K562 (cell line): ENCODE measurements at regions not wholly inside any gene's neighbourhood (a gene's known extent, or its start where the extent isn't known, plus 50 kb on each side); places are given as distances from the start of the nearest gene placed in this dataset.

Experiments
- ATAC-seq: fragments of 200-7000 bp; cut with Tn5 transposase; 3 replicates; pipeline ENCODE4 v1.9.1; 2020; ENCODE audit warnings: moderate library complexity
- BruUV-seq: library from RNA; stranded (reverse); fragments of 400-500 nt; replicated peaks from 2 replicates; lab custom pipeline; 2021; lab: Mats Ljungman, UMichigan
- CTCF ChIA-PET: fragments of 300-600 bp; formaldehyde crosslinking; extraction: SDS; loops from one replicate; lab custom pipeline; 2021; ENCODE audit warnings: low intra/inter-chr PET ratio; lab: Yijun Ruan, JAX
- POLR2A ChIA-PET: fragments of 300-600, 350-650 bp; sonication (Branson Sonifier 250); formaldehyde crosslinking; extraction: SDS; loops from one replicate; lab custom pipeline; 2021; ENCODE audit warnings: antibody characterized with exemption, inconsistent platforms; lab: Yijun Ruan, JAX
- DNase-seq, 4 experiments: peaks; one replicate each; pipeline versions ENCODE4 v3.0.0 to v3.0.0-alpha.2; 2011 to 2018; ENCODE audit warnings: low spot score in 3 of 4, mixed read lengths in 3 of 4; ENCODE audit errors: extremely low read depth in 1 of 4
- FAIRE-seq: peaks from 2 replicates; lab custom pipeline; 2011; peaks lifted over from hg19 to GRCh38; lab: Jason Lieb, UNC
- H2AFZ ChIP-seq: 2 replicates; pipeline ENCODE4 v1.6.0; 2011; ENCODE audit warnings: low read depth, low read length, control low read depth, inconsistent platforms
- H3K27ac ChIP-seq: fragments of 200-600 bp; 3 replicates; pipeline ENCODE4 v1.8.0; 2011; ENCODE audit warnings: low read depth, mild to moderate bottlenecking, control low read depth, inconsistent platforms, low read length, moderate library complexity, mixed read lengths; ENCODE audit errors: extremely low read depth
- H3K27me3 ChIP-seq, 2 experiments: fragments of 300-600 bp in 1 of 2; 2 replicates in 1 of 2; 3 replicates in 1 of 2; pipeline versions ENCODE4 v1.6.0 to v1.8.0; 2011; ENCODE audit warnings: inconsistent platforms in 2 of 2, low read length in 2 of 2, mild to moderate bottlenecking in 1 of 2, mixed read lengths in 1 of 2, moderate library complexity in 1 of 2; ENCODE audit not compliant: control insufficient read depth in 2 of 2, insufficient read depth in 2 of 2
- H3K36me3 ChIP-seq: fragments of 300-600 bp; 3 replicates; pipeline ENCODE4 v1.8.0; 2011; ENCODE audit warnings: mild to moderate bottlenecking, low read length, inconsistent platforms; ENCODE audit not compliant: control insufficient read depth, insufficient read depth
- H3K4me1 ChIP-seq, 2 experiments: fragments of 200-600 bp in 1 of 2; replicated peaks in 1 of 2; 2 replicates in 1 of 2; 3 replicates in 1 of 2; pipeline versions ENCODE4 v1.5.1 to v1.8.0; 2011; ENCODE audit warnings: inconsistent platforms in 2 of 2, low read length in 2 of 2, mild to moderate bottlenecking in 1 of 2, mixed read lengths in 1 of 2, moderate library complexity in 1 of 2; ENCODE audit not compliant: control insufficient read depth in 2 of 2, insufficient read depth in 2 of 2
- H3K4me2 ChIP-seq: 2 replicates; pipeline ENCODE4 v1.6.1; 2011; ENCODE audit warnings: low read length, control low read depth, inconsistent platforms, mixed read lengths; ENCODE audit not compliant: insufficient read depth
- H3K4me3 ChIP-seq: fragments of 200-600 bp; sonication (generic), shearing (Covaris generic); 2 replicates; pipeline ENCODE4 v1.5.1; 2016; ENCODE audit warnings: control low read depth, inconsistent platforms
- H3K79me2 ChIP-seq: fragments of 200-600 bp; 3 replicates; pipeline ENCODE4 v1.8.0; 2011; ENCODE audit warnings: low read length, inconsistent platforms; ENCODE audit not compliant: control insufficient read depth, insufficient read depth
- H3K9ac ChIP-seq, 2 experiments: 2 replicates each; pipeline versions ENCODE4 v1.6.0 to v1.6.1; 2011; ENCODE audit warnings: low read depth in 2 of 2, low read length in 2 of 2, control low read depth in 1 of 2, inconsistent platforms in 1 of 2, mild to moderate bottlenecking in 1 of 2, mixed read lengths in 1 of 2; ENCODE audit not compliant: insufficient read depth in 1 of 2
- H3K9me1 ChIP-seq: one replicate; pipeline ENCODE4 v1.6.0; 2011; ENCODE audit warnings: inconsistent platforms, mild to moderate bottlenecking, low read length, moderate library complexity; ENCODE audit not compliant: control insufficient read depth, insufficient read depth
- H3K9me3 ChIP-seq: replicated peaks from 2 replicates; pipeline ENCODE4 v1.5.1; 2011; ENCODE audit warnings: low read depth, low read length, inconsistent platforms; ENCODE audit not compliant: control insufficient read depth, insufficient read depth
- H4K20me1 ChIP-seq: replicated peaks from 2 replicates; pipeline ENCODE4 v1.6.1; 2011; ENCODE audit warnings: low read length, inconsistent platforms, mixed read lengths; ENCODE audit not compliant: control insufficient read depth, insufficient read depth
- KAT2B ChIP-seq: IDR thresholded peaks from one replicate; pipeline ENCODE4 v1.6.1; 2012; ENCODE audit warnings: low read depth, mild to moderate bottlenecking, control low read depth, inconsistent platforms, low read length, moderate library complexity
- MECOM ChIP-seq: fragments of 250-450 bp; sonication (Bioruptor Pico); IDR thresholded peaks from 2 replicates; pipeline ENCODE4 v1.8.0; 2022; ENCODE audit warnings: inconsistent platforms
- ZBTB49 ChIP-seq: sonication (generic); formaldehyde crosslinking; IDR thresholded peaks from 2 replicates; pipeline ENCODE4 v1.8.0; 2022; ENCODE audit warnings: missing genetic modification reagents, mild to moderate bottlenecking, borderline replicate concordance
- WGBS: fragments of 100-300 bp; shearing (Covaris generic); methylation state at CpG from one replicate; pipeline ENCODE4 v1.1.6; 2016; ENCODE audit warnings: low coverage, mixed read lengths; ENCODE audit not compliant: insufficient coverage; ENCODE audit errors: missing lambda C conversion rate; 5-methylcytosine and 5-hydroxymethylcytosine counted together
- in situ Hi-C: fragments of 300-500 bp; cut with MboI; formaldehyde crosslinking; loops from 4 replicates; pipeline ENCODE4 v1.15.0; 2018; ENCODE audit warnings: inconsistent platforms, mixed read lengths
- intact Hi-C: fragments of 100-400 bp; cut with micrococcal nuclease; formaldehyde crosslinking; loops from 2 replicates; pipeline ENCODE4 v1.14.2; 2022

DNA sequence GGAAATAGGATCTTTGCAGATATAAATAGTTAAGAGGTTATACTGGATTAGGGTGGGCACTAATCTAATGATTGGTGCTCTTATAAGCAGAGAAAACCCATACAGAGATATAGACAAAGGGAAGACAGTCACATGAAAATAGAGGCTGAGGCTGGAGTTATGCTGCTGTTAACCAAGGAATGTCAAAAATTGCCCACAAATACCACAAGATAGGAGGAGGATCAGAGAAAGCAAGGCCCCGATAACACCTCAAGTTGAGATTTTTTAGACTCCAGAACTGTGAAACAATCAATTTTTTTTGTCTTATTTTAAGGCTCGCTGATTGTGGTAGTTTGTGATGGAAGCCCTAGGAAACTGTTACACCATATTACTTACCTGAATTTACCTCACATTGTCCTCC, 513.2 kb downstream of the COL11A1 start:
- ChIA-PET POLR2A (no interaction called here), CTCF (no interaction called here)
- H3K27me3 ChIP-seq: no peaks in the 10 kb centered on the region
- H4K20me1 ChIP-seq: no peaks in the 10 kb centered on the region
- FAIRE-seq: no peak
- H3K9me1 ChIP-seq: no peaks in the 10 kb centered on the region
- no peak for DNase-seq
- no peak overlapping the region for H3K4me3 ChIP-seq
- 0% methylated on average over 2 of the region's 2 CpGs for WGBS
- no peak for ATAC-seq
- H2AFZ ChIP-seq: no peak overlapping the region
- no peak overlapping the region for H3K9ac ChIP-seq
- no peaks in the 10 kb centered on the region for H3K4me1 ChIP-seq
- H3K27ac ChIP-seq: no peak overlapping the region
- H3K4me2 ChIP-seq: no peak overlapping the region
- no peaks in the 10 kb centered on the region for H3K79me2 ChIP-seq
- no peaks in the 10 kb centered on the region; the same call in 1 of the 2 replicates for H3K9me3 ChIP-seq
- intact Hi-C loops: no loop called here
- no peaks in the 10 kb centered on the region for H3K36me3 ChIP-seq
- TF ChIP-seq MECOM (CRISPR knock-in tag) (no peak), ZBTB49 (no peak)
- TF ChIP-seq, all 486 proteins: peak for 0
- BruUV-seq: no TSS peak
- in situ Hi-C loops: no loop called here

- Histone ChIP-seq H3K27me3 (no peaks in the 10 kb centered on the region), H3K9me3 (no peaks in the 10 kb centered on the region; the same call in 1 of the 2 replicates), H4K20me1 (no peaks in the 10 kb centered on the region), H3K79me2 (no peaks in the 10 kb centered on the region), H3K9me1 (no peaks in the 10 kb centered on the region), H2AFZ (no peak overlapping the region), H3K4me2 (no peak overlapping the region), H3K4me3 (no peak overlapping the region), H3K9ac (no peak overlapping the region), H3K36me3 (no peaks in the 10 kb centered on the region), H3K4me1 (no peaks in the 10 kb centered on the region), H3K27ac (no peak overlapping the region)
- TF ChIP-seq KAT2B: no peak
- no peak for DNase-seq
- intact Hi-C loops: no loop called here
- CTCF ChIA-PET: no interaction called here
- no TSS peak for BruUV-seq
- no peak for FAIRE-seq
- in situ Hi-C loops: no loop called here
- no peak for ATAC-seq
- POLR2A ChIA-PET: no interaction called here
Observed at GRCh38 chr1:102593276-102593675, 515.0 kb downstream of the COL11A1 start.
